GM10248 (cell line): ENCODE measurements at regions not wholly inside any gene's neighbourhood (a gene's known extent, or its start where the extent isn't known, plus 50 kb on each side); places are given as distances from the start of the nearest gene placed in this dataset.

Experiments used
- CTCF ChIA-PET: fragments of 300-600 bp; sonication (Branson Sonifier 250); formaldehyde crosslinking; extraction: SDS; loops from one replicate; lab custom pipeline; 2021; ENCODE audit warnings: antibody characterized with exemption; lab: Yijun Ruan, JAX
- POLR2A ChIA-PET: fragments of 350-650 bp; sonication (Branson Sonifier 250); formaldehyde crosslinking; extraction: SDS; loops from one replicate; lab custom pipeline; 2020; ENCODE audit warnings: antibody characterized with exemption; lab: Yijun Ruan, JAX
- DNase-seq: peaks from one replicate; pipeline ENCODE4 v3.0.0; 2012; ENCODE audit errors: extremely low spot score
- TF ChIP-seq, protein P1 (sequence below): IDR thresholded peaks from 2 replicates; pipeline ENCODE4 v1.5.1; 2012; ENCODE audit warnings: mild to moderate bottlenecking, low read depth; ENCODE audit errors: extremely low read depth, missing control alignments, control extremely low read depth

DNA sequence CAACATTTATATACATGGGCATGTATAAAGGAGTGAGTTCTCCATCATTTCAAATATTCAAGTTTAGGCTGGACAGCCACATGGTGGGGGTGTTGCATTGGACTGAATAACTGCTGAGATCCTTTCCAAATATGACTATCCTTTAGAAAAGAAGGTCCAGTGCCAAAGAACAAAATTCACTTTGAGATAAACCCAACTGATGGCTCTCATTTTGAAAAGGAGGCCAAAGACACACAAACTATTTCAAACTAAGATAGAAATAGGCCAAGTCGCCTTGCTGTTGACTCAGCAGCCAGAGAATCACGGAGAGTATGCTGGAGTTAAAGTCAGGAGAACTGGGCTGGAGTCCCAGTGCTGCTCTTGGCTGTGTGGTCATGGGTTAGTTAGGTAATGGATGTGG lies 204.5 kb upstream of the LRATD1 start:
- POLR2A ChIA-PET, result no interaction called here
- TF ChIP-seq, protein P1, sequence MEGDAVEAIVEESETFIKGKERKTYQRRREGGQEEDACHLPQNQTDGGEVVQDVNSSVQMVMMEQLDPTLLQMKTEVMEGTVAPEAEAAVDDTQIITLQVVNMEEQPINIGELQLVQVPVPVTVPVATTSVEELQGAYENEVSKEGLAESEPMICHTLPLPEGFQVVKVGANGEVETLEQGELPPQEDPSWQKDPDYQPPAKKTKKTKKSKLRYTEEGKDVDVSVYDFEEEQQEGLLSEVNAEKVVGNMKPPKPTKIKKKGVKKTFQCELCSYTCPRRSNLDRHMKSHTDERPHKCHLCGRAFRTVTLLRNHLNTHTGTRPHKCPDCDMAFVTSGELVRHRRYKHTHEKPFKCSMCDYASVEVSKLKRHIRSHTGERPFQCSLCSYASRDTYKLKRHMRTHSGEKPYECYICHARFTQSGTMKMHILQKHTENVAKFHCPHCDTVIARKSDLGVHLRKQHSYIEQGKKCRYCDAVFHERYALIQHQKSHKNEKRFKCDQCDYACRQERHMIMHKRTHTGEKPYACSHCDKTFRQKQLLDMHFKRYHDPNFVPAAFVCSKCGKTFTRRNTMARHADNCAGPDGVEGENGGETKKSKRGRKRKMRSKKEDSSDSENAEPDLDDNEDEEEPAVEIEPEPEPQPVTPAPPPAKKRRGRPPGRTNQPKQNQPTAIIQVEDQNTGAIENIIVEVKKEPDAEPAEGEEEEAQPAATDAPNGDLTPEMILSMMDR, result no peak
- CTCF ChIA-PET, result interaction anchor here (1.1 to 2.5 kb wide), 2 partner anchors 8 to 1149 kb away, joined by 3 to 7 read pairs; no protein-coding TSS in a partner anchor
- DNase-seq, result no peak

DNA sequence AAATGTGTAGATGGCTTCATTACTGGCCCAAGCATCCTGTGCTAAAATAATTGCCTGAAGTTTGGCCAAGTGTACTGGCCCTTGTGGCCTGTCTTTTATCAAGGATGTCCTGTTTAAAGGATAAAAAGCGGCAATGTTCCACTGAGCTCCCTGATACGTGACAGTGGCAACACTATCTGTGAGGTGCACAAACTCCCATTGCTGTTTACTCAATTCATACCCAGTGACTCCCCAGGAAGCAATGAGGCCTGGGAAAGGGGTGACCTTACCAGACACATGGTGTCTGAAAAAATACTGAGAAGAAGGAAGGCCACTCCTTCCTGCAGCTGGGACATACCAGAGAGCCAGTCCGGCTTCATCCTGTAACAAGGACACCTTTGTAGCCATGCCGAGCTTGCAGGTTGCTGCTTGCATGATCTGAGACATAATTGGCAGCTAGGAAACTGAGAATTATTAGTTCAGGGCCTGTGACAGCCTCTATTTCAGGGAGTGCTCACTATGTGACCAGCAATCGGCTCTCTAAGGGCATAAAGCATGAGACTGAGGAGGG lies 198.5 kb upstream of the LRATD1 start:
- CTCF ChIA-PET, result interaction anchor here (1.0 kb wide), 1 partner anchor 27 kb away, joined by 3 read pairs; no protein-coding TSS in a partner anchor
- DNase-seq, result no peak
- TF ChIP-seq, protein P1, result no peak
- POLR2A ChIA-PET, result no interaction called here

DNA sequence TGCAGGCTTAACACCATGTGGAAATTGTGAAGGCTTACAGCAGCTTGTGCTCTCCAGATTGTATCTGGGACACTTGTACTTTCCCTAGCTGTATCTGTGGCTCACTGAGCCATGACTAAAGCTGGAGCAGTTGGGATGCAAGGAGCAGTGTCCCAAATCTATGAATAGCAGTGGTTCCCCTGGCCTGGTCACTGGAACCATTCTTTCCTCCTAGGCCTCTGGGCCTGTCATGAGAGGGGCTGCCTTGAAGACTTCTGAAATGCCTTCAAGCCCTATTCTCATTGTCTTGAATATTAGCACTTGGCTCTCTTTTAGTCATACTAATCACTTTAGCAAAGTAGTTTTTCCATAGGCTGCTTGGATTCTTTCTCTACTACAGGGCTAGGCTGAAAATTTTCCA lies 186.8 kb upstream of the LRATD1 start:
- ChIA-PET POLR2A (no interaction called here), CTCF (interaction anchor here (1.5 kb wide), 1 partner anchor 9 kb away, joined by 3 read pairs; no protein-coding TSS in a partner anchor)
- no peak for DNase-seq
- TF ChIP-seq, protein P1, result no peak

DNA sequence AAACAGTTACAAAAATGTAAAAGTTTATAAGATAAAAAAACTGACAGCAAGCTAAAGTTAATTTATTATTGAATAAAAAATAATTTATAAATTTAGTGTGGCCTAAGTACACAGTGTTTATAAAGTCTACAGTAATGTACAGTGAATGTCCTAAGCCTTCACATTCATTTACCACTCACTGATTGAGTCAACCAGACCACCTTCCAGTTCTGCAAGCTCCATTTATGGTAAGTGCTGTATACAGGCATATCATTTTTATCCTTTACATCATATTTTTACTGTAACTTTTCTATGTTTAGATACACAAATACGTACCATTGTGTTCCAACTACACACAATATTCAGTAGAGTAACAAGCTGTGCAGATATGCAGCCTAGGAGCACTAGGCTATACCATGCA lies 184.2 kb upstream of the LRATD1 start:
- ChIA-PET CTCF (interaction anchor here (1.1 to 1.9 kb wide), 3 partner anchors 11 to 31 kb away, joined by 3 to 5 read pairs (median 4); no protein-coding TSS in a partner anchor), POLR2A (interaction anchor here (0.5 kb wide), 1 partner anchor 138 kb away, joined by 4 read pairs; no protein-coding TSS in a partner anchor)
- DNase-seq, result no peak
- TF ChIP-seq, protein P1, result no peak

DNA sequence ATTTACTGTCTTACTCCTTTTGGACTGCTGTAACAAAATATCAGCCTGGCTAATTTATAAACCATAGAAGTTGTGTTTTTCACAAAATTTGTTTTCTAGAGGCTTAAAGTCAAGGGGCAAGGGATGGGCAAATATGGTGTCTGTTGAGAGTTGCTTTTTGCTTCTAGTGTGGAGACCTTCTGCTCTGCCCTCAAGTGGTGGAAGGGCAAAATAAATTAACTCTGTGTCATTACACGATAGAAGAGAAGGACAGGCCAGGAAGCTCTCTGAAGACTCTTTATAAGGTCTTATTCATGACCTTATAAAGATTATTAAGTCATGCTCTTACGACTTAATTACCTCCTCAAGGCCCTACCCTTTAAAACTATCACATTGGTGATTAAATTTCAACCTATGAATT lies 181.2 kb upstream of the LRATD1 start:
- ChIA-PET POLR2A (no interaction called here), CTCF (interaction anchor here (1.5 kb wide), 1 partner anchor 13 kb away, joined by 5 read pairs; no protein-coding TSS in a partner anchor)
- DNase-seq, result no peak
- TF ChIP-seq, protein P1, result peak; percentile 26

DNA sequence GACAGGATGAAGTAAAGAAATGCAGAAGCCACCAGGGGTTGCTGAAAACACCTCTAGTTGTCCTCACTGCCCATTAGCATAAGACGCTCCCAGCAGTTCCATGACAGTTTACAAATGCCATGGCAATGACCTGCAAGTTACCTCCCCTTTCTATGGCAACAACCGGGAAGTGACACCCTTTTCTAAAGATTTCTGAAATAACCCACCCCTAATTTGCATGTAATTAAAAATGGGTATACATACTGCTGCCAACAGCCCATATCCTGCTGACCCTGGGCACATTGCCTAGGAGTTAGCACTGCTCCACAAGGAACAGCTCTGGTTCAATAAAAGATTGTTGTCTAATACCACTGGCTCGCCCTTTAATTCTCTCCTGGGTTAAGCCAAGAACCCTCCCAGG lies 178.3 kb upstream of the LRATD1 start:
- ChIA-PET CTCF (no interaction called here), POLR2A (no interaction called here)
- TF ChIP-seq, protein P1, result no peak
- DNase-seq, result no peak
